Neuronal stem cell (in vitro differentiated cells): ENCODE measurements at regions not wholly inside any gene's neighbourhood (a gene's known extent, or its start where the extent isn't known, plus 50 kb on each side); places are given as distances from the start of the nearest gene placed in this dataset.

ENCODE experiments used
- DNase-seq: peaks from one replicate; pipeline ENCODE4 v3.0.0-alpha.2; 2013; ENCODE audit warnings: low spot score
- H2AFZ ChIP-seq: one replicate; pipeline ENCODE4 v1.6.1; 2013; ENCODE audit warnings: mild to moderate bottlenecking, low read length, inconsistent platforms
- H2AK5ac ChIP-seq: 2 replicates; pipeline ENCODE4 v1.6.1; 2013; ENCODE audit warnings: low read depth, mild to moderate bottlenecking, inconsistent platforms, low read length, moderate library complexity, mixed read lengths
- H2BK120ac ChIP-seq: 2 replicates; pipeline ENCODE4 v1.6.1; 2013; ENCODE audit warnings: low read depth, mild to moderate bottlenecking, inconsistent platforms, low read length, moderate library complexity, mixed read lengths
- H2BK12ac ChIP-seq: one replicate; pipeline ENCODE4 v1.6.1; 2013; ENCODE audit warnings: low read length, inconsistent platforms
- H2BK15ac ChIP-seq: 2 replicates; pipeline ENCODE4 v1.6.1; 2013; ENCODE audit warnings: mild to moderate bottlenecking, low read length, inconsistent platforms, mixed read lengths
- H2BK5ac ChIP-seq: one replicate; pipeline ENCODE4 v1.6.1; 2013; ENCODE audit warnings: inconsistent platforms, mild to moderate bottlenecking, low read length, moderate library complexity
- H3K14ac ChIP-seq: one replicate; pipeline ENCODE4 v1.6.1; 2013; ENCODE audit warnings: low read length, inconsistent platforms
- H3K18ac ChIP-seq: 2 replicates; pipeline ENCODE4 v1.6.1; 2013; ENCODE audit warnings: low read length, inconsistent platforms
- H3K23ac ChIP-seq: 2 replicates; pipeline ENCODE4 v1.6.1; 2013; ENCODE audit warnings: low read depth, mild to moderate bottlenecking, mixed read lengths, low read length, inconsistent platforms; ENCODE audit not compliant: poor library complexity
- H3K27ac ChIP-seq: replicated peaks from 3 replicates; pipeline ENCODE4 v1.5.1; 2013; ENCODE audit warnings: low read length, inconsistent platforms
- H3K27me3 ChIP-seq, 3 experiments: 2 replicates each; pipeline ENCODE4 v1.6.1; 2013; ENCODE audit warnings: low read length in 3 of 3, mild to moderate bottlenecking in 2 of 3, inconsistent platforms in 1 of 3, low read depth in 1 of 3, mixed read lengths in 1 of 3, moderate library complexity in 1 of 3; ENCODE audit not compliant: control insufficient read depth in 3 of 3, insufficient read depth in 3 of 3
- H3K36me3 ChIP-seq, 2 donors: replicated peaks in 1 of 2; 2 replicates each; pipeline ENCODE4 v1.6.1; 2013; ENCODE audit warnings: low read length in 2 of 2; ENCODE audit not compliant: control insufficient read depth in 2 of 2, insufficient read depth in 2 of 2
- H3K4ac ChIP-seq: 2 replicates; pipeline ENCODE4 v1.6.1; 2013; ENCODE audit warnings: inconsistent platforms, mild to moderate bottlenecking, low read length, moderate library complexity
- H3K4me1 ChIP-seq, 2 donors: 1 replicate in 1 of 2; 2 replicates in 1 of 2; pipeline ENCODE4 v1.6.1; 2013; ENCODE audit warnings: low read length in 2 of 2, low read depth in 1 of 2; ENCODE audit not compliant: control insufficient read depth in 2 of 2, insufficient read depth in 1 of 2
- H3K4me2 ChIP-seq: one replicate; pipeline ENCODE4 v1.6.1; 2013; ENCODE audit warnings: mild to moderate bottlenecking, low read length, inconsistent platforms; ENCODE audit not compliant: insufficient read depth, poor library complexity, severe bottlenecking
- H3K4me3 ChIP-seq, 2 donors: 2 replicates each; pipeline ENCODE4 v1.5.1; 2013; ENCODE audit warnings: low read length in 2 of 2, mild to moderate bottlenecking in 2 of 2, inconsistent platforms in 1 of 2, moderate library complexity in 1 of 2
- H3K79me1 ChIP-seq: one replicate; pipeline ENCODE4 v1.6.1; 2013; ENCODE audit warnings: low read depth, mild to moderate bottlenecking, inconsistent platforms, low read length, moderate library complexity
- H3K9ac ChIP-seq: one replicate; pipeline ENCODE4 v1.6.1; 2013; ENCODE audit warnings: mild to moderate bottlenecking, low read depth, low read length, inconsistent platforms; ENCODE audit not compliant: poor library complexity
- H3K9me3 ChIP-seq, 2 donors: replicated peaks in 1 of 2; 2 replicates each; pipeline versions ENCODE3 to v1.6.1; 2013; ENCODE audit warnings: low read length in 2 of 2, mild to moderate bottlenecking in 2 of 2, inconsistent platforms in 1 of 2, low read depth in 1 of 2, mixed read lengths in 1 of 2, moderate library complexity in 1 of 2; ENCODE audit not compliant: control insufficient read depth in 2 of 2, insufficient read depth in 1 of 2
- H4K8ac ChIP-seq: one replicate; pipeline ENCODE4 v1.6.1; 2013; ENCODE audit warnings: low read depth, mild to moderate bottlenecking, inconsistent platforms, low read length, moderate library complexity
- H4K91ac ChIP-seq: one replicate; pipeline ENCODE4 v1.6.1; 2013; ENCODE audit warnings: low read length, low read depth, mild to moderate bottlenecking, inconsistent platforms; ENCODE audit not compliant: poor library complexity
- WGBS, 2 donors: extraction: QIAGEN DNeasy Blood & Tissue Kit; methylation state at CpG; one replicate each; pipeline ENCODE4 v1.1.7; 2013; ENCODE audit warnings: missing lambda C conversion rate in 2 of 2, mixed read lengths in 1 of 2; ENCODE audit not compliant: insufficient read length in 2 of 2, insufficient replicate concordance in 1 of 2; ENCODE audit errors: extremely low coverage in 2 of 2; 5-methylcytosine and 5-hydroxymethylcytosine counted together

- Histone ChIP-seq H3K9ac (no peak overlapping the region), H4K8ac (no peak overlapping the region), H3K4me3 (peak overlapping the region in 1 of 2 donors; percentile 10), H2BK120ac (no peak overlapping the region), H3K14ac (no peak overlapping the region), H3K27ac (peak overlapping the region; percentile 10), H3K4ac (no peak overlapping the region), H2BK15ac (peak overlapping the region; percentile 47), H2AK5ac (no peak overlapping the region), H3K4me2 (no peak overlapping the region), H2BK12ac (no peak overlapping the region), H3K79me1 (no peaks in the 10 kb centered on the region), H3K36me3 (no peaks in the 10 kb centered on the region), H4K91ac (no peak overlapping the region), H2AFZ (peak overlapping the region; percentile 80), H3K27me3 (no peaks in the 10 kb centered on the region), H3K18ac (peak overlapping the region; percentile 44), H2BK5ac (no peak overlapping the region), H3K9me3 (no peaks in the 10 kb centered on the region), H3K4me1 (peaks cover 7 to 14% of the 10 kb centered on the region in 2 donors), H3K23ac (no peak overlapping the region)
- no peak for DNase-seq
- no CpG with 5 or more reads among the region's 5 CpGs for WGBS, 2 donors
Measured at GRCh38 chr2:12606472-12607000, 110.2 kb upstream of the TRIB2 start.

GRCh38 chr2:12607971-12608370 is 108.8 kb upstream of the TRIB2 start:
- Histone ChIP-seq H2AFZ (no peak overlapping the region), H3K14ac (no peak overlapping the region), H3K4ac (no peak overlapping the region), H3K18ac (no peak overlapping the region), H4K8ac (no peak overlapping the region), H3K36me3 (no peaks in the 10 kb centered on the region), H2BK15ac (no peak overlapping the region), H3K9me3 (no peaks in the 10 kb centered on the region), H3K27ac (no peak overlapping the region), H3K79me1 (no peaks in the 10 kb centered on the region), H3K9ac (no peak overlapping the region), H3K27me3 (no peaks in the 10 kb centered on the region), H3K4me3 (no peak overlapping the region), H4K91ac (no peak overlapping the region), H3K23ac (no peak overlapping the region), H3K4me2 (no peak overlapping the region), H2BK12ac (no peak overlapping the region), H2AK5ac (no peak overlapping the region), H2BK120ac (no peak overlapping the region), H3K4me1 (peaks cover 7 to 17% of the 10 kb centered on the region in 2 donors), H2BK5ac (no peak overlapping the region)
- WGBS, 2 donors, result no CpG with 5 or more reads among the region's 3 CpGs
- no peak for DNase-seq

DNA sequence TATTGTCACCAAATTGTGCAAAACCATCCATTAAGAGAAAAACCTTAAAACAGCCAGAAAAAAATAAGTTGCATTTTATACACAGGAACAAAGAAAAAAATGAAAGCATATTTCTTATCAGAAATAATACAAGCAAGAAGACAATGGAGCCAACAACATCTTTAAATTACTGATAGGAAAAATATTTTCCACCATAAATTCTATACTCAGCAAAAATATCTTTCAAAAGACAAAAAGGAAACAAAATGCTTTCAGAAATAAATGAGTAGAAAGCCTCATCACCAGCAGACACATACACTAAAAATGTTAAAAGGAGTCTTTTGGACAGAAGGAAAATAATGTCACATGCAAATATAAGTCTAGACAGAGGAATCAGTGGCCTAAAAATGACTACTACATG is 106.4 kb upstream of the TRIB2 start:
- no peak for DNase-seq
- H3K4me3 ChIP-seq, result no peak overlapping the region
- no peak overlapping the region for H2AK5ac ChIP-seq
- no peak overlapping the region for H3K14ac ChIP-seq
- H3K9ac ChIP-seq, result no peak overlapping the region
- no peaks in the 10 kb centered on the region for H3K27me3 ChIP-seq
- no peak overlapping the region for H2AFZ ChIP-seq
- H3K4me1 ChIP-seq, result peaks cover 7 to 18% of the 10 kb centered on the region in 2 donors
- no peak overlapping the region for H3K4me2 ChIP-seq
- no peak overlapping the region for H2BK120ac ChIP-seq
- no peak overlapping the region for H3K4ac ChIP-seq
- no peaks in the 10 kb centered on the region for H3K9me3 ChIP-seq
- H2BK5ac ChIP-seq, result no peak overlapping the region
- H3K36me3 ChIP-seq, result no peaks in the 10 kb centered on the region
- no peak overlapping the region for H3K23ac ChIP-seq
- no peaks in the 10 kb centered on the region for H3K79me1 ChIP-seq
- H4K91ac ChIP-seq, result no peak overlapping the region
- no peak overlapping the region for H3K27ac ChIP-seq
- no peak overlapping the region for H2BK12ac ChIP-seq
- H2BK15ac ChIP-seq, result no peak overlapping the region
- no peak overlapping the region for H4K8ac ChIP-seq
- H3K18ac ChIP-seq, result no peak overlapping the region

DNA sequence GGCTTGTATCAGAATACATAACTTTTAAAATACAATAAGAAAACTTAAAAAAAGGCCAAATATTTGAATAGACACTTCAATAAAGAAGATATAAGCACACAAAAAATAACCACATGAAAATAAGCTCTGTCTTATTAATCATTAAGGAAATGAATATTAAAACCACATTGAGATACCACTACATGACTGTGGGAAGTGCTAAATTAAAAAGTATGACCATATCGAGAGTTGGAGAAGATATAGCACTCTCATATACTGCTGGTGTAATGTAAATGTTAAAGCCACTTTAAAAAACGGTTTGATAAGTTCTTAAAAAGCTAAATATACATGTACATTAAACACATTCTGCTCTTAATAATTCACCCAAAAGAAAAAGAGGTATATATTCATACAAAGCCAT is 104.6 kb upstream of the TRIB2 start:
- H4K8ac ChIP-seq, result no peak overlapping the region
- no peak for DNase-seq
- no peak overlapping the region for H4K91ac ChIP-seq
- no peak overlapping the region for H2AFZ ChIP-seq
- no peak overlapping the region for H3K4ac ChIP-seq
- H2BK120ac ChIP-seq, result no peak overlapping the region
- no peak overlapping the region for H3K4me2 ChIP-seq
- H3K4me3 ChIP-seq, result no peak overlapping the region
- H3K9ac ChIP-seq, result no peak overlapping the region
- H3K27me3 ChIP-seq, result no peaks in the 10 kb centered on the region
- H3K9me3 ChIP-seq, result no peaks in the 10 kb centered on the region
- no peak overlapping the region for H3K23ac ChIP-seq
- H2AK5ac ChIP-seq, result no peak overlapping the region
- H2BK5ac ChIP-seq, result no peak overlapping the region
- H3K18ac ChIP-seq, result no peak overlapping the region
- no peak overlapping the region for H3K14ac ChIP-seq
- H3K79me1 ChIP-seq, result no peaks in the 10 kb centered on the region
- H3K27ac ChIP-seq, result no peak overlapping the region
- no peaks in the 10 kb centered on the region for H3K36me3 ChIP-seq
- no CpG with 5 or more reads among the region's 2 CpGs for WGBS, 2 donors
- H2BK12ac ChIP-seq, result no peak overlapping the region
- no peak overlapping the region for H2BK15ac ChIP-seq
- H3K4me1 ChIP-seq, result peaks cover 4 to 9% of the 10 kb centered on the region in 2 donors
